Gastroesophageal sphincter (tissue), 4 donors: ENCODE measurements at regions not wholly inside any gene's neighbourhood (a gene's known extent, or its start where the extent isn't known, plus 50 kb on each side); places are given as distances from the start of the nearest gene placed in this dataset.

ENCODE experiments used
- ATAC-seq: fragments of 150-250 bp; one replicate; pipeline ENCODE4 v1.9.1; 2016; ENCODE audit warnings: mild to moderate bottlenecking, moderate library complexity
- H3K27ac ChIP-seq, 4 donors: fragments of 200-600 bp; sonication (generic) in 3 of 4; 1 replicate in 3 of 4; 2 replicates in 1 of 4; pipeline ENCODE4 v1.5.1; 2016 to 2019
- H3K27me3 ChIP-seq: fragments of 200-600 bp; sonication (generic); one replicate; pipeline ENCODE4 v1.5.1; 2019
- H3K36me3 ChIP-seq, 2 donors: fragments of 200-600 bp; sonication (generic); one replicate each; pipeline ENCODE4 v1.5.1; 2019; ENCODE audit warnings: control low read depth in 1 of 2
- H3K4me1 ChIP-seq, 3 donors: fragments of 200-600 bp; sonication (generic); 1 replicate in 2 of 3; 2 replicates in 1 of 3; pipeline ENCODE4 v1.5.1; 2016 to 2019; ENCODE audit warnings: control low read depth in 2 of 3
- H3K4me3 ChIP-seq, 2 donors: fragments of 200-600 bp; sonication (generic); one replicate each; pipeline ENCODE4 v1.5.1; 2019; ENCODE audit warnings: mild to moderate bottlenecking in 1 of 2, moderate library complexity in 1 of 2
- H3K9me3 ChIP-seq, 3 donors: fragments of 200-600 bp; sonication (generic); one replicate each; pipeline ENCODE4 v1.5.1; 2017 to 2019; ENCODE audit warnings: control low read depth in 2 of 3
- CTCF ChIP-seq, 4 experiments: fragments of 200-600 bp in 2 of 4; fragments of 450-650 bp in 2 of 4; sonication (generic) in 1 of 4; IDR thresholded peaks; one replicate each; pipeline ENCODE4 v1.5.1; 2017 to 2019; ENCODE audit warnings: antibody characterized with exemption in 4 of 4, mild to moderate bottlenecking in 2 of 4, moderate library complexity in 2 of 4
- EP300 ChIP-seq: sonication (generic); formaldehyde crosslinking; IDR thresholded peaks from one replicate; pipeline ENCODE4 v1.6.1; 2017; ENCODE audit warnings: antibody characterized with exemption, mild to moderate bottlenecking
- POLR2A ChIP-seq, 2 donors: fragments of 450-650 bp; IDR thresholded peaks; one replicate each; pipeline ENCODE4 v1.6.1; 2017; ENCODE audit warnings: antibody characterized with exemption in 2 of 2, mild to moderate bottlenecking in 2 of 2, moderate library complexity in 1 of 2
- POLR2AphosphoS5 ChIP-seq: sonication (generic); formaldehyde crosslinking; IDR thresholded peaks from one replicate; pipeline ENCODE4 v1.6.1; 2017; ENCODE audit warnings: antibody characterized with exemption
- WGBS, 2 donors: methylation state at CpG; one replicate each; pipeline ENCODE4 v1.1.5; 2018; ENCODE audit warnings: low coverage in 1 of 2; 5-methylcytosine and 5-hydroxymethylcytosine counted together

- 38 to 78% methylated on average over 1 to 2 of the region's 2 CpGs for WGBS, 2 donors
- H3K36me3 ChIP-seq: no peaks in the 10 kb centered on the region
- H3K9me3 ChIP-seq: no peaks in the 10 kb centered on the region
- no peak overlapping the region for H3K4me3 ChIP-seq
- no peaks in the 10 kb centered on the region for H3K27me3 ChIP-seq
- no peaks in the 10 kb centered on the region for H3K4me1 ChIP-seq
- no peak overlapping the region for H3K27ac ChIP-seq
- no peak for ATAC-seq
- no peak for TF ChIP-seq EP300
- TF ChIP-seq POLR2AphosphoS5: no peak
- no peak for TF ChIP-seq CTCF (IDR thresholded peaks at IDR 0.05)
- TF ChIP-seq POLR2A (IDR thresholded peaks at IDR 0.05): no peak
Observed at GRCh38 chr12:87603727-87604126, 425.5 kb downstream of the C12orf50 start.

GRCh38 chr12:87599459-87599858 is 429.7 kb downstream of the C12orf50 start:
- TF ChIP-seq POLR2A (IDR thresholded peaks at IDR 0.05) (no peak), POLR2AphosphoS5 (no peak), EP300 (no peak), CTCF (IDR thresholded peaks at IDR 0.05) (no peak)
- ATAC-seq: no peak
- Histone ChIP-seq H3K4me1 (no peaks in the 10 kb centered on the region), H3K27me3 (no peaks in the 10 kb centered on the region), H3K27ac (no peak overlapping the region), H3K9me3 (no peaks in the 10 kb centered on the region), H3K36me3 (no peaks in the 10 kb centered on the region), H3K4me3 (no peak overlapping the region)
- 55 to 62% methylated on average over 3 of the region's 3 CpGs for WGBS, 2 donors

GRCh38 chr12:87597114-87597513 is 432.1 kb downstream of the C12orf50 start:
- Histone ChIP-seq H3K27me3 (no peaks in the 10 kb centered on the region), H3K36me3 (no peaks in the 10 kb centered on the region), H3K4me3 (no peak overlapping the region), H3K27ac (no peak overlapping the region), H3K9me3 (no peaks in the 10 kb centered on the region), H3K4me1 (no peaks in the 10 kb centered on the region)
- 20 to 65% methylated on average over 1 to 3 of the region's 3 CpGs for WGBS, 2 donors
- ATAC-seq: no peak
- no peak for TF ChIP-seq CTCF (IDR thresholded peaks at IDR 0.05)
- no peak for TF ChIP-seq EP300
- no peak for TF ChIP-seq POLR2A (IDR thresholded peaks at IDR 0.05)
- TF ChIP-seq POLR2AphosphoS5: no peak

- Histone ChIP-seq H3K4me3 (no peak overlapping the region), H3K4me1 (no peaks in the 10 kb centered on the region), H3K27ac (no peak overlapping the region), H3K36me3 (no peaks in the 10 kb centered on the region), H3K9me3 (no peaks in the 10 kb centered on the region), H3K27me3 (no peaks in the 10 kb centered on the region)
- no peak for ATAC-seq
- 82 to 100% methylated on average over 1 of the region's 1 CpG for WGBS, 2 donors
- TF ChIP-seq EP300 (no peak), POLR2A (IDR thresholded peaks at IDR 0.05) (no peak), CTCF (IDR thresholded peaks at IDR 0.05) (no peak), POLR2AphosphoS5 (no peak)
Observed at GRCh38 chr12:87596636-87597035, 432.6 kb downstream of the C12orf50 start.

GRCh38 chr12:87596134-87596533 is 433.1 kb downstream of the C12orf50 start:
- TF ChIP-seq EP300 (no peak), CTCF (IDR thresholded peaks at IDR 0.05) (no peak), POLR2A (IDR thresholded peaks at IDR 0.05) (no peak), POLR2AphosphoS5 (no peak)
- ATAC-seq: no peak

More at GRCh38 chr12:87596134-87596533, 433.1 kb downstream of the C12orf50 start:
- H3K27me3 ChIP-seq: no peaks in the 10 kb centered on the region
- H3K27ac ChIP-seq: no peak overlapping the region
- H3K4me3 ChIP-seq: no peak overlapping the region
- no peaks in the 10 kb centered on the region for H3K36me3 ChIP-seq
- H3K4me1 ChIP-seq: no peaks in the 10 kb centered on the region
- WGBS, 2 donors: 71 to 88% methylated on average over 2 to 5 of the region's 5 CpGs
- no peaks in the 10 kb centered on the region for H3K9me3 ChIP-seq
